Ishikawa (cell line): ENCODE measurements at regions not wholly inside any gene's neighbourhood (a gene's known extent, or its start where the extent isn't known, plus 50 kb on each side); places are given as distances from the start of the nearest gene placed in this dataset.

Source experiments
- CEBPB ChIP-seq: IDR thresholded peaks from 2 replicates; pipeline ENCODE4 v1.6.1; 2012
- CREB1 ChIP-seq: IDR thresholded peaks from 2 replicates; pipeline ENCODE4 v1.6.1; 2012; ENCODE audit warnings: low read depth
- EGR1 ChIP-seq: IDR thresholded peaks from 2 replicates; pipeline ENCODE4 v1.6.1; 2012
- EP300 ChIP-seq: IDR thresholded peaks from 2 replicates; pipeline ENCODE4 v1.6.1; 2012; ENCODE audit warnings: borderline replicate concordance
- FOXM1 ChIP-seq: IDR thresholded peaks from 2 replicates; pipeline ENCODE4 v1.6.1; 2012; ENCODE audit warnings: low read depth, borderline replicate concordance
- MAX ChIP-seq: IDR thresholded peaks from 2 replicates; pipeline ENCODE4 v1.6.1; 2012
- NFIC ChIP-seq: IDR thresholded peaks from 2 replicates; pipeline ENCODE4 v1.6.1; 2012
- RAD21 ChIP-seq: IDR thresholded peaks from 2 replicates; pipeline ENCODE4 v1.6.1; 2012; ENCODE audit warnings: low read depth
- REST ChIP-seq: IDR thresholded peaks from 2 replicates; pipeline ENCODE4 v1.6.1; 2012; ENCODE audit warnings: low read depth, mild to moderate bottlenecking
- TAF1 ChIP-seq: IDR thresholded peaks from 2 replicates; pipeline ENCODE4 v1.6.1; 2012; ENCODE audit warnings: low read depth, mild to moderate bottlenecking
- TCF12 ChIP-seq: IDR thresholded peaks from 2 replicates; pipeline ENCODE4 v1.6.1; 2012; ENCODE audit warnings: low read depth
- TEAD4 ChIP-seq: IDR thresholded peaks from 2 replicates; pipeline ENCODE4 v1.6.1; 2012
- YY1 ChIP-seq: IDR thresholded peaks from 2 replicates; pipeline ENCODE4 v1.6.1; 2012; ENCODE audit warnings: low read depth
- ZBTB7A ChIP-seq: IDR thresholded peaks from 2 replicates; pipeline ENCODE4 v1.6.1; 2012; ENCODE audit warnings: low read depth
- TF ChIP-seq, protein P1 (sequence below): IDR thresholded peaks from 2 replicates; pipeline ENCODE4 v1.6.1; 2012

DNA sequence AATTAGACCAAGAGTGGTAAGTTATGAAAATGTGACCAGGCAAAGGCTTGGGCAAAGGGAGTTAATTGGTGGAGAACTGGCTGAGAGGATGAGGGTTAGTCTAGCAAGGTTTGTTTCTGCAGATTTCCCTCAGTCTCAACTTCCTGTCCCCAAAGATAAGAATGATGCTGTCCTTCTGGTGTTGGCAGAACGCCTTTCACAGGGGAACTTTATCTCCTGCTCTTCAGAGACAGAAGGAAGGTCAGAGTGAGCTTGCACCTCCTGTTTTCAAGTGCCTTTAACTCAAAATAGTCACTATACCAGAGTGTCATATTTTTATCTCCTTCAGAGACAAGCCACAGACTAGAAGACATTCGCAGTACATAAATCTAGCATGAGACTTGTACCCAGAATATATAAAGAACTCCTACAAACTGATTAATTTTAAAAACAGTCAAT, 95.7 kb downstream of the TEX51 start:
- no peak for TF ChIP-seq MAX
- TF ChIP-seq CREB1: no peak
- TF ChIP-seq RAD21: no peak
- no peak for TF ChIP-seq NFIC
- TF ChIP-seq ZBTB7A: no peak
- TF ChIP-seq EGR1: no peak
- no peak for TF ChIP-seq TAF1
- TF ChIP-seq YY1: no peak
- no peak for TF ChIP-seq TCF12

GRCh38 chr2:126995621-126996377, 97.1 kb downstream of the TEX51 start:
- TF ChIP-seq CREB1 (no peak), FOXM1 (no peak), RAD21 (no peak), TAF1 (no peak), EGR1 (no peak), ZBTB7A (no peak), REST (no peak), TEAD4 (no peak), YY1 (no peak), TCF12 (no peak), CEBPB (no peak), NFIC (no peak)
- TF ChIP-seq, protein P1, sequence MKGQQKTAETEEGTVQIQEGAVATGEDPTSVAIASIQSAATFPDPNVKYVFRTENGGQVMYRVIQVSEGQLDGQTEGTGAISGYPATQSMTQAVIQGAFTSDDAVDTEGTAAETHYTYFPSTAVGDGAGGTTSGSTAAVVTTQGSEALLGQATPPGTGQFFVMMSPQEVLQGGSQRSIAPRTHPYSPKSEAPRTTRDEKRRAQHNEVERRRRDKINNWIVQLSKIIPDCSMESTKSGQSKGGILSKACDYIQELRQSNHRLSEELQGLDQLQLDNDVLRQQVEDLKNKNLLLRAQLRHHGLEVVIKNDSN: no peak

- TF ChIP-seq TAF1: no peak
- no peak for TF ChIP-seq TCF12
- TF ChIP-seq TEAD4: no peak
- no peak for TF ChIP-seq CREB1
- TF ChIP-seq RAD21: no peak
- TF ChIP-seq, protein P1: no peak
- TF ChIP-seq REST: no peak
- TF ChIP-seq NFIC: no peak
- TF ChIP-seq MAX: no peak
- no peak for TF ChIP-seq EGR1
- no peak for TF ChIP-seq FOXM1
- no peak for TF ChIP-seq ZBTB7A
- TF ChIP-seq YY1: no peak
- no peak for TF ChIP-seq CEBPB
- TF ChIP-seq EP300: no peak
Measured at GRCh38 chr2:126996378-126996699, 97.6 kb downstream of the TEX51 start.
